ENCODE measurements at regions not wholly inside any gene's neighbourhood (a gene's known extent, or its start where the extent isn't known, plus 50 kb on each side); places are given as distances from the start of the nearest gene placed in this dataset.

- no peaks in the 10 kb centered on the region for H3K27me3 ChIP-seq
- intact Hi-C loops (cut with DNase I), result no loop called here
- 82 to 93% (median 88%) methylated on average over 11 of the region's 11 CpGs for WGBS, 4 donors
- no peaks in the 10 kb centered on the region for H3K9me3 ChIP-seq (replicated peaks in 1 of 3)
- peak overlapping the region in 1 of 5 donors; percentile 30 for H3K27ac ChIP-seq
- H3K4me1 ChIP-seq (replicated peaks in 1 of 2), result peaks cover 0 to 17% of the 10 kb centered on the region in 2 donors
- H3K36me3 ChIP-seq (replicated peaks in 1 of 2), result no peaks in the 10 kb centered on the region
- H3K4me3 ChIP-seq, result no peak overlapping the region
- DNase-seq, result no peak
- no peak for TF ChIP-seq POLR2A (IDR thresholded peaks at IDR 0.05)
Measured at GRCh38 chr6:109237986-109238329, 142.7 kb downstream of the CEP57L1 start.

- no peaks in the 10 kb centered on the region for H3K9me3 ChIP-seq (replicated peaks in 1 of 3)
- intact Hi-C loops (cut with DNase I), result no loop called here
- peak overlapping the region in 2 of 5 donors; percentile 42 to 68 for H3K27ac ChIP-seq
- DNase-seq, result peak in 1 of 7 donors; percentile 8
- no peak for TF ChIP-seq POLR2A (IDR thresholded peaks at IDR 0.05)
- no peak for TF ChIP-seq CTCF (IDR thresholded peaks at IDR 0.05)
- 56 to 69% (median 68%) methylated on average over 12 of the region's 12 CpGs for WGBS, 4 donors
- H3K36me3 ChIP-seq (replicated peaks in 1 of 2), result no peaks in the 10 kb centered on the region
- no peaks in the 10 kb centered on the region for H3K27me3 ChIP-seq
- H3K4me3 ChIP-seq, result no peak overlapping the region
- H3K4me1 ChIP-seq (replicated peaks in 1 of 2), result peaks cover 0 to 17% of the 10 kb centered on the region in 2 donors
Measured at GRCh38 chr6:109237077-109237985, 142.0 kb downstream of the CEP57L1 start.

GRCh38 chr6:109236115-109237076 is 141.1 kb downstream of the CEP57L1 start:
- TF ChIP-seq POLR2A (IDR thresholded peaks at IDR 0.05) (no peak), CTCF (IDR thresholded peaks at IDR 0.05) (no peak)
- DNase-seq, result peak in 1 of 7 donors; percentile 59
- intact Hi-C loops (cut with DNase I), result no loop called here
- H3K9me3 ChIP-seq (replicated peaks in 1 of 3), result no peaks in the 10 kb centered on the region
- H3K27ac ChIP-seq, result peak overlapping the region in 1 of 5 donors; percentile 47
- WGBS, 4 donors, result 61 to 71% (median 65%) methylated on average over 16 to 18 of the region's 18 CpGs
- H3K36me3 ChIP-seq (replicated peaks in 1 of 2), result no peaks in the 10 kb centered on the region
- no peaks in the 10 kb centered on the region for H3K27me3 ChIP-seq
- H3K4me1 ChIP-seq (replicated peaks in 1 of 2), result peaks cover 0 to 17% of the 10 kb centered on the region in 2 donors
- no peak overlapping the region for H3K4me3 ChIP-seq

- DNase-seq, result no peak
- Histone ChIP-seq H3K4me1 (replicated peaks in 1 of 2) (peaks cover 0 to 11% of the 10 kb centered on the region in 2 donors), H3K27ac (no peak overlapping the region), H3K36me3 (replicated peaks in 1 of 2) (no peaks in the 10 kb centered on the region), H3K9me3 (replicated peaks in 1 of 3) (no peaks in the 10 kb centered on the region), H3K4me3 (no peak overlapping the region), H3K27me3 (no peaks in the 10 kb centered on the region)
- WGBS, 4 donors, result 64 to 86% (median 80%) methylated on average over 3 of the region's 3 CpGs
- TF ChIP-seq POLR2A (IDR thresholded peaks at IDR 0.05), result no peak
- no peak for TF ChIP-seq CTCF (IDR thresholded peaks at IDR 0.05)
- intact Hi-C loops (cut with DNase I), result no loop called here
Measured at GRCh38 chr6:109235481-109236038, 140.3 kb downstream of the CEP57L1 start.

Measured in adrenal gland (tissue), 9 donors.